Activated CD8-positive, alpha-beta memory T cell treated with anti-CD3 and anti-CD28 coated beads, Interleukin-2, amount 50 U/mL, for 48 hours (primary cell): ENCODE measurements at regions not wholly inside any gene's neighbourhood (a gene's known extent, or its start where the extent isn't known, plus 50 kb on each side); places are given as distances from the start of the nearest gene placed in this dataset.
"Not testable (repeated sequence)": the region's sequence is repeated elsewhere in the genome, so short reads cannot be mapped to it uniquely, and the experiment has no call there.

Experiments
- DNase-seq: peaks from one replicate; pipeline ENCODE4 v3.0.0-alpha.2; 2020

GRCh38 chr9:89949111-89949510 lies 344.3 kb downstream of the GADD45G start:
- DNase-seq: no peak

- DNase-seq: no peak
Observed at GRCh38 chr9:89951675-89952074, 346.9 kb downstream of the GADD45G start.

GRCh38 chr9:89952401-89952800 lies 347.6 kb downstream of the GADD45G start:
- DNase-seq: no peak

- DNase-seq: not testable (repeated sequence)
Observed at GRCh38 chr9:89953263-89953662, 348.5 kb downstream of the GADD45G start.

GRCh38 chr9:89953824-89954615 lies 349.2 kb downstream of the GADD45G start:
- no peak for DNase-seq

DNA sequence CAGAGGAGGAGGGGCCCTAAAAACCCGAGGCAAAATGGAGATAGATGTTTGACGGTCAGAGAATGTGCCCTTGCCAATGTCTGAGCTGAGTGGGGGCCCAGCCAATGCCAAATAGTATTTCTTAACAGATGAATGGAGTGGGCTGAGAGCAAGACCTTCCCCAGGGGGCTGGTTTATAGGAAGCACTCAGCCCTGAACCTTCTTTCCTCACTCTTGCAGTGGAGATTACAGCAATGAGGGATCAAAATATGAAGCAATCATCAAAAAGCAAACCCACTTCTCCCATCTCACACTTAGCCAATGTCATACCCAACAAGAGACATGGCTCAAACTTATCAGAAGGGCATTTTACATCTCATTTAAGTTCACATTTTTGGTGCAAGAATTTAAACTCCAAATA lies 350.3 kb downstream of the GADD45G start:
- DNase-seq: no peak

GRCh38 chr9:89955626-89956025 lies 350.8 kb downstream of the GADD45G start:
- no peak for DNase-seq

DNA sequence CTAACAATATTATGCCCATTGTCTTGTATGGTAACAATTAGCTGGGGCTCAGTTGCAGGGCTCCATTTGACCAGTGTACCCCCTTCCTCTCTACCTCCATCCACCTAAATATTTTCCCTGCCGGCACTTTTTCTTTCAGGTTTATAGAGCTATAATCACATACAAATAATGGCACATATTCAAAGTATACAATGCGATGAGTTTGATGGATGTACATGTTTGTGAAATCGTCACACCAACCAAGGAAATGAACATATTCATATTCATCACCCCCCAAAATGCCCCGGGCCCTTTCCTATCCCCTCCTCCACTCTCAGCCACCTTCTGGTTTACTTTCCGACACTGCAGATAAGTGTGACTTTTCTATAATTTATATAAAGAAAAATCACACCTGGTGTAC lies 351.5 kb downstream of the GADD45G start:
- no peak for DNase-seq

DNA sequence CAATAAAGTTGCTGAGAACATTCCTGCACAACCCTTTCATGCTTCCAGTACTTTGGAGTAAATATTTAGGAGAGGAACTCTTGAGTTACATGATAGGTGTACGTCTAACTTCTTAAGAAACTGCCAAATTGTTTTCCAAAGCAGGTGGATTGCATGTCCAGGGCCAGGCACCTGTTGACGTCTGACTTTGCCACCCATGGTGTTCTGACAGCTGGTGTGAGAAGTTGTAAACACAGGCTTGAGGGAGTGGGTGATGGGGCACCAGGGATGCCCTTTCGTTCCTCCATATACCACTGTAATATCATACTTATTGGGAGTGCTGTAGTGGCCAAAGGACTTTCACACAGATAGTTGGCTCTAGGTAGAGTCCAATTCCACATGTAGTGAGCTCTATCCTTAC lies 352.1 kb downstream of the GADD45G start:
- DNase-seq: no peak

- no peak for DNase-seq
Observed at GRCh38 chr9:89958086-89958485, 353.3 kb downstream of the GADD45G start.

- no peak for DNase-seq
Observed at GRCh38 chr9:89961616-89962341, 357.0 kb downstream of the GADD45G start.

- no peak for DNase-seq
Observed at GRCh38 chr9:89963280-89963679, 358.5 kb downstream of the GADD45G start.

GRCh38 chr9:89967527-89967926 lies 362.7 kb downstream of the GADD45G start:
- DNase-seq: no peak

GRCh38 chr9:89969156-89969675 lies 364.4 kb downstream of the GADD45G start:
- no peak for DNase-seq

DNA sequence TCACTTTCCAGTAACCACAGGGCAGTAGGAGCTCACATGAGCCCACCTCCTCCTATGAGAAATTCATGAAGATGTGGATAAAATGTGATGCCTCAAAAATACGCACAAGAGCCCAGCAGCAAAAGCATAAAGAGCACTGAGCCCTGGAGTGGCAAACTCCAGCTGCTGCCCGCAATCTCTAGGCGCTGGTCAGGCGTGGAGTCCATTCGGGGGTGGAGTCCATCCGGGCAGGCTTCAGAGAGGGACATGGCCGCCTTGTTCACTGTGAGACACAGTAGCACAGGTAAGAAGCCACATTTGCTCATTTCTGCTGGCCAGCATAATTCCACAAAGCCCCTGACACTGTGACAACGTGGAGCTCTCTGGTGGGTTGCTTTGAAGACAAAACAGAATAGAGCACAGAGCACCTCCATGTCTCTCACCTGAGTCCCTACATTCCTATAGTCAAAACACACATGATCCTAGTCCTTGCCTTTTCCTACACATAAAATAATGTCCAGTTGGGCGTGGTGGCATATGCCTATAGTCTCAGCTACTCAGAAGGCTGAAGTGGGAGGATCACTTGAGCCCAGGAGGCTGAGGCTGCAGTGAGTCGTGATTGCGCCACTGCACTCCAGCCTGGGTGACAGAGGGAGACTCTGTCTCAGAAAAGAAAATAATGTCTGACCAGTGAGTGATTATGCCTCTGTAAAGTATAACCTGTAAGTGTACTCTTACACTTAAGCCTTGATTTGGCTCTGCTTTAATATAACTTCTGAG lies 365.2 kb downstream of the GADD45G start:
- DNase-seq: no peak

DNA sequence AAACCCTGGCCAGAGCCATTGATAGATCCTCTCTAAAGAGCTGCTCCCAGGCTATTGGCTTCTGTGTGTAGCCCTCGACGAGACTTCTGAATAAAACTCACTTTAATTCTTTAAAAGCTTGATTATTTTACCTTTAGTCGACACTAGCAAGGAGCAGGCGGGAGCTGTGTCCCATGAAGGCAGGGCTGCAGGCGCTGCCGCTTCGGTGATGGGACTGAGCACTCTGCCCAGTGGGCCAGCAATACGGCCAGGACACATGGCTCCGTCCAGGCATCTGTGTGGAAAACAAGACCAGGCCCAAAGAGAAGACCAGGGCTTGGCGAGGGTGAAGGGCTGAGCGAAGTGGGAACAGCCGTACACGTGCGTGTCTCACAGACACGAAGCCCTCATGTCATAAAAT lies 365.9 kb downstream of the GADD45G start:
- DNase-seq: no peak

DNA sequence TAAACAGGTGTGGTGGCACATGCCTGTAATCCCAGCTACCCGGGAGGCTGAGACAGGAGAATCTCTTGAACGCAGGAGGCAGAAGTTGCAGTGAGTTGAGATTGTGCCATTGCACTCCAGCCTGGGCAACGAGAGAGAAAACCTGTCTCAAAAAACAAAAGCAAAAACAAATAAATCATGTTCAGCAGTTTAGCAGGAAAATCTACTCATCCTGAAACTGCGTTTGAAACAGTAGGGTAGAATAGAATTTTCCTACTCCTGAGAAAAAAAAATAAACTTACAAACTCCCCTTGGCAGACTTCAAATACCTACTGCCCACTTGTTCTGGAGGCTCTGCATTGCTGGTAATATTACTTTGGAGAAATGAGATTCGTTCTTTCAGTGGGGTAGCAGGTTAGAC lies 367.7 kb downstream of the GADD45G start:
- DNase-seq: no peak

GRCh38 chr9:89974582-89974981 lies 369.8 kb downstream of the GADD45G start:
- no peak for DNase-seq

DNA sequence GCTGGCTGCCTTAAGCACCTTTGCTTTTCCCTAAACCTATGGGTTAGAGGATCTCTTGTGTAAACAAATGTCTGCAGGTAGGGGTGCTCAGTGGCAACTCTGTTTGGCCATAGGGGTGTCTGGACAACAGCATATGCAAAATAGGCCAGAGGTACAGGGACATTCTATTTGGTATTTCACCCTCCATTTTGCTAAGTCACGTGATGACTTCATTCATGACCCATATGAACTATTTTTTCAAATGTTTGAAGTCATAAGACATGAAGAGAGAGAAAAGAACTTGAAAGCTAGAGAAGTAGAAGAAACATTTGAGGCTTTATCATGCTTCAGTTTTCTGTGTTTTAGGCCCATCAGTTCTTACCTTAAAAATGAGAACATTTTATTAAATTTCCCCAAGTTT lies 370.2 kb downstream of the GADD45G start:
- DNase-seq: no peak

DNA sequence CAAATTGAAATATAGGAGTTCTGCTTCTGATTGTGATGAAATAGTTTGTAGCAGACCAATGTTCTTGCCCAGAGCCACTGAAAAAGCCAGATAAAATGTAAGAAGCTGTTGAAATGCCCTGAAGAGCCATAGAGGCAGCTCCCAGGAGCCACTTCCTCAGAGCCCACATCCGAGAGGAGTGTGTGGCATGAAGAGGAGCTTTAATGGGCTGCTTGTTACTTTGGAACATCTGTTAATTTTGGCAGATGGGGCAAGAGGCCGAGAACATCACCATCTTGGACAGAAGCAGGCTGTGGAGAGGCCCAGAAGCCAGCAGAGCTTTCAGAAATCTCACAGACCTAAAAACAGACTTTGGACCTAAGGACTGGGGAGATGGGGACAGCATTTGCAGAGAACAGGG lies 370.8 kb downstream of the GADD45G start:
- DNase-seq: no peak

DNA sequence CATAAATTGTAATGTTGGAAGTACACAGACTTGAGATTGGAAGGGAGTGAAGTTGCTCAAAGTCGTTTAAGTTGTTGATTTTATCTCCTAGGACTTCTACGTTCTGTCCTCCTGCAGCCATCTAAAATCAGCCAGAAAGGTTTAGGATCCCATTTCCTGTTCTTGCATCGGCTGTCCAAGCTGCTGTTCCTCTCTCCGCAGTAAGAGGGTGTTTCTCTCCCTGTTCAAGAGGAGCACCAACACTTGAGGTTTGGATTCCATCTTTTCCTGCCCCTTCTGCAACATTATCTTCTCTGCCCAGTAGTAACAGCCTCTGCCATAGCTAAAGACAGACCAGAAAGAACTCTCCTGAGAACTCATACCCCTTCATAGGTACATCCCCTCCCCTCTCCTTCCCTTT lies 373.4 kb downstream of the GADD45G start:
- DNase-seq: no peak

GRCh38 chr9:89980600-89980999 lies 375.8 kb downstream of the GADD45G start:
- no peak for DNase-seq

GRCh38 chr9:89982016-89982415 lies 377.2 kb downstream of the GADD45G start:
- DNase-seq: no peak

DNA sequence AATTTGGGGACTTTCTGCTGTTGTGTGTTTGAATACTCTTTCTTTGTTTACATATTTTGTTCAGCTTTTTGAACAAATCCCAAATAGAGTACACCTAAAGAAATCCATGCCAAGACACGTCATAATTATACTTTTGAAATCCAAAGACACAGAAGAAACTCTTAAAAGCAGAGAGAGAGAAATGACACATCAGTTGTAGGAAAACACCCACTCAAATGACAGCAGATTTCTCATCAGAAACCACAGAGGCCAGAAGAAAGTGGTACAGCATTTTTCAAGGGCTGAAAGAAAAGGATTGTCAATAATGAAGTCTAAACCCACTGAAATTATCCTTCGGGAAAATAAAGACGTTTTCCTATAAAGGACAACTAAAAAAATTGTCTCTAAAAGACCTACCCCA lies 378.6 kb downstream of the GADD45G start:
- no peak for DNase-seq
